Mesendoderm (in vitro differentiated cells): ENCODE measurements at regions not wholly inside any gene's neighbourhood (a gene's known extent, or its start where the extent isn't known, plus 50 kb on each side); places are given as distances from the start of the nearest gene placed in this dataset.

Source experiments
- DNase-seq: peaks from one replicate; pipeline ENCODE4 v3.0.0; 2013
- H2AK5ac ChIP-seq: 2 replicates; pipeline ENCODE4 v1.6.1; 2013; ENCODE audit warnings: low read length, inconsistent platforms
- H2BK120ac ChIP-seq: 2 replicates; pipeline ENCODE4 v1.6.1; 2013; ENCODE audit warnings: low read depth, mild to moderate bottlenecking, low read length, moderate library complexity, mixed read lengths
- H2BK15ac ChIP-seq: replicated peaks from 2 replicates; pipeline ENCODE4 v1.6.1; 2013; ENCODE audit warnings: low read depth, mild to moderate bottlenecking, moderate library complexity
- H2BK5ac ChIP-seq: 2 replicates; pipeline ENCODE4 v1.6.1; 2013; ENCODE audit warnings: low read length, inconsistent platforms
- H3K18ac ChIP-seq: 2 replicates; pipeline ENCODE4 v1.6.1; 2013; ENCODE audit warnings: mild to moderate bottlenecking, low read length, mixed read lengths
- H3K23ac ChIP-seq: one replicate; pipeline ENCODE4 v1.6.1; 2013; ENCODE audit warnings: low read length
- H3K27ac ChIP-seq: 2 replicates; pipeline ENCODE4 v1.5.1; 2013; ENCODE audit warnings: low read depth, mild to moderate bottlenecking, inconsistent platforms, low read length, moderate library complexity
- H3K27me3 ChIP-seq: 2 replicates; pipeline ENCODE4 v1.6.1; 2013; ENCODE audit warnings: low read length, control low read depth, mild to moderate bottlenecking, inconsistent platforms; ENCODE audit not compliant: insufficient read depth, poor library complexity
- H3K36me3 ChIP-seq: 2 replicates; pipeline ENCODE4 v1.6.1; 2013; ENCODE audit warnings: low read length, inconsistent platforms; ENCODE audit not compliant: control insufficient read depth, insufficient read depth
- H3K4ac ChIP-seq: one replicate; pipeline ENCODE4 v1.6.1; 2013; ENCODE audit warnings: low read depth, mild to moderate bottlenecking, low read length, moderate library complexity
- H3K4me1 ChIP-seq: 2 replicates; pipeline ENCODE4 v1.6.1; 2013; ENCODE audit warnings: low read depth, low read length, inconsistent platforms; ENCODE audit not compliant: control insufficient read depth
- H3K4me2 ChIP-seq: 2 replicates; pipeline ENCODE4 v1.6.1; 2013; ENCODE audit warnings: low read length
- H3K4me3 ChIP-seq: 2 replicates; pipeline ENCODE4 v1.5.1; 2013; ENCODE audit warnings: mild to moderate bottlenecking, low read length
- H3K56ac ChIP-seq: one replicate; pipeline ENCODE4 v1.6.1; 2013; ENCODE audit warnings: low read length
- H3K79me1 ChIP-seq: 2 replicates; pipeline ENCODE4 v1.6.1; 2013; ENCODE audit warnings: low read length, inconsistent platforms
- H3K79me2 ChIP-seq: 2 replicates; pipeline ENCODE4 v1.6.1; 2013; ENCODE audit warnings: mild to moderate bottlenecking, low read length; ENCODE audit not compliant: control insufficient read depth, insufficient read depth
- H3K9ac ChIP-seq: 2 replicates; pipeline ENCODE4 v1.6.1; 2013; ENCODE audit warnings: low read length, inconsistent platforms
- H4K5ac ChIP-seq: one replicate; pipeline ENCODE4 v1.6.1; 2013; ENCODE audit warnings: low read length
- H4K8ac ChIP-seq: one replicate; pipeline ENCODE4 v1.6.1; 2013; ENCODE audit warnings: low read depth, mild to moderate bottlenecking, control low read depth, low read length, moderate library complexity
- WGBS: extraction: QIAGEN DNeasy Blood & Tissue Kit; methylation state at CpG from one replicate; pipeline ENCODE4 v1.1.7; 2013; ENCODE audit warnings: low lambda C conversion rate, missing lambda C conversion rate; ENCODE audit not compliant: insufficient coverage; ENCODE audit errors: extremely low coverage; 5-methylcytosine and 5-hydroxymethylcytosine counted together

GRCh38 chr4:65789341-65789740 lies 119.1 kb upstream of the EPHA5 start:
- H2BK5ac ChIP-seq: no peak overlapping the region
- no peaks in the 10 kb centered on the region for H3K79me2 ChIP-seq
- no peak overlapping the region for H4K5ac ChIP-seq
- no peak overlapping the region for H2BK15ac ChIP-seq
- no peak overlapping the region for H4K8ac ChIP-seq
- no peak overlapping the region for H3K4me3 ChIP-seq
- H2BK120ac ChIP-seq: no peak overlapping the region
- no peak overlapping the region for H3K4ac ChIP-seq
- no peak overlapping the region for H3K56ac ChIP-seq
- H3K18ac ChIP-seq: no peak overlapping the region
- WGBS: no CpG with 5 or more reads among the region's 2 CpGs
- no peak overlapping the region for H3K9ac ChIP-seq
- H2AK5ac ChIP-seq: no peak overlapping the region
- no peak overlapping the region for H3K27ac ChIP-seq
- no peaks in the 10 kb centered on the region for H3K36me3 ChIP-seq
- DNase-seq: no peak
- H3K23ac ChIP-seq: no peak overlapping the region
- no peaks in the 10 kb centered on the region for H3K79me1 ChIP-seq
- H3K4me1 ChIP-seq: no peaks in the 10 kb centered on the region
- H3K4me2 ChIP-seq: no peak overlapping the region
- H3K27me3 ChIP-seq: no peaks in the 10 kb centered on the region

GRCh38 chr4:65777270-65777669 lies 107.0 kb upstream of the EPHA5 start:
- no peak overlapping the region for H3K4me2 ChIP-seq
- no CpG with 5 or more reads among the region's 1 CpG for WGBS
- H2BK120ac ChIP-seq: no peak overlapping the region
- H3K27ac ChIP-seq: no peak overlapping the region
- H3K27me3 ChIP-seq: no peaks in the 10 kb centered on the region
- no peak overlapping the region for H2BK15ac ChIP-seq
- DNase-seq: no peak
- H3K56ac ChIP-seq: no peak overlapping the region
- H3K36me3 ChIP-seq: no peaks in the 10 kb centered on the region
- no peaks in the 10 kb centered on the region for H3K4me1 ChIP-seq
- no peak overlapping the region for H2AK5ac ChIP-seq
- no peak overlapping the region for H4K8ac ChIP-seq
- H3K79me1 ChIP-seq: no peaks in the 10 kb centered on the region
- no peak overlapping the region for H2BK5ac ChIP-seq
- H4K5ac ChIP-seq: no peak overlapping the region
- H3K18ac ChIP-seq: no peak overlapping the region
- H3K79me2 ChIP-seq: no peaks in the 10 kb centered on the region
- no peak overlapping the region for H3K4ac ChIP-seq
- H3K9ac ChIP-seq: no peak overlapping the region
- H3K23ac ChIP-seq: no peak overlapping the region
- no peak overlapping the region for H3K4me3 ChIP-seq

GRCh38 chr4:65773636-65774035 lies 103.3 kb upstream of the EPHA5 start:
- no peaks in the 10 kb centered on the region for H3K79me1 ChIP-seq
- DNase-seq: no peak
- no peak overlapping the region for H2BK15ac ChIP-seq
- no peak overlapping the region for H3K23ac ChIP-seq
- no peaks in the 10 kb centered on the region for H3K4me1 ChIP-seq
- H3K27me3 ChIP-seq: no peaks in the 10 kb centered on the region
- no peak overlapping the region for H3K56ac ChIP-seq
- no peak overlapping the region for H2BK5ac ChIP-seq
- H3K4me2 ChIP-seq: no peak overlapping the region
- no peaks in the 10 kb centered on the region for H3K79me2 ChIP-seq
- H3K4me3 ChIP-seq: no peak overlapping the region
- H3K27ac ChIP-seq: no peak overlapping the region
- no CpG with 5 or more reads among the region's 6 CpGs for WGBS
- H3K4ac ChIP-seq: no peak overlapping the region
- H4K5ac ChIP-seq: no peak overlapping the region
- H2AK5ac ChIP-seq: no peak overlapping the region
- H3K36me3 ChIP-seq: no peaks in the 10 kb centered on the region
- H3K9ac ChIP-seq: no peak overlapping the region
- H3K18ac ChIP-seq: no peak overlapping the region
- H2BK120ac ChIP-seq: no peak overlapping the region
- H4K8ac ChIP-seq: no peak overlapping the region

- no peaks in the 10 kb centered on the region for H3K36me3 ChIP-seq
- no peak overlapping the region for H3K27ac ChIP-seq
- no peaks in the 10 kb centered on the region for H3K79me2 ChIP-seq
- H3K18ac ChIP-seq: no peak overlapping the region
- H3K79me1 ChIP-seq: no peaks in the 10 kb centered on the region
- no peak for DNase-seq
- H4K5ac ChIP-seq: no peak overlapping the region
- no peaks in the 10 kb centered on the region for H3K27me3 ChIP-seq
- no peak overlapping the region for H3K23ac ChIP-seq
- no peaks in the 10 kb centered on the region for H3K4me1 ChIP-seq
- H3K4me3 ChIP-seq: no peak overlapping the region
- H4K8ac ChIP-seq: no peak overlapping the region
- no CpG with 5 or more reads among the region's 2 CpGs for WGBS
- H2BK120ac ChIP-seq: no peak overlapping the region
- H3K56ac ChIP-seq: no peak overlapping the region
- H2AK5ac ChIP-seq: no peak overlapping the region
- H3K9ac ChIP-seq: no peak overlapping the region
- H3K4ac ChIP-seq: no peak overlapping the region
- no peak overlapping the region for H2BK15ac ChIP-seq
- no peak overlapping the region for H2BK5ac ChIP-seq
- no peak overlapping the region for H3K4me2 ChIP-seq
Measured at GRCh38 chr4:65747386-65747785, 77.1 kb upstream of the EPHA5 start.

GRCh38 chr4:65738134-65738533 lies 67.8 kb upstream of the EPHA5 start:
- Histone ChIP-seq H3K36me3 (no peaks in the 10 kb centered on the region), H3K27me3 (no peaks in the 10 kb centered on the region), H3K9ac (no peak overlapping the region), H3K79me2 (no peaks in the 10 kb centered on the region), H3K56ac (no peak overlapping the region), H2BK5ac (no peak overlapping the region), H3K23ac (no peak overlapping the region), H2BK15ac (no peak overlapping the region), H3K18ac (no peak overlapping the region), H2AK5ac (no peak overlapping the region), H3K27ac (no peak overlapping the region), H3K4ac (no peak overlapping the region), H3K4me1 (no peaks in the 10 kb centered on the region), H2BK120ac (no peak overlapping the region), H3K4me2 (no peak overlapping the region), H4K8ac (no peak overlapping the region), H3K4me3 (no peak overlapping the region), H3K79me1 (no peaks in the 10 kb centered on the region), H4K5ac (no peak overlapping the region)
- DNase-seq: no peak
- no CpG with 5 or more reads among the region's 2 CpGs for WGBS

- Histone ChIP-seq H4K8ac (no peak overlapping the region), H3K4me2 (no peak overlapping the region), H2BK120ac (no peak overlapping the region), H3K23ac (no peak overlapping the region), H3K27me3 (no peaks in the 10 kb centered on the region), H3K4ac (no peak overlapping the region), H3K79me2 (no peaks in the 10 kb centered on the region), H3K18ac (no peak overlapping the region), H2BK5ac (no peak overlapping the region), H2AK5ac (no peak overlapping the region), H3K4me1 (no peaks in the 10 kb centered on the region), H3K9ac (no peak overlapping the region), H3K79me1 (no peaks in the 10 kb centered on the region), H3K56ac (no peak overlapping the region), H3K36me3 (no peaks in the 10 kb centered on the region), H3K27ac (no peak overlapping the region), H3K4me3 (no peak overlapping the region), H2BK15ac (no peak overlapping the region), H4K5ac (no peak overlapping the region)
- WGBS: no CpG with 5 or more reads among the region's 4 CpGs
- no peak for DNase-seq
Measured at GRCh38 chr4:65737672-65738071, 67.4 kb upstream of the EPHA5 start.
